ENCODE measurements at regions not wholly inside any gene's neighbourhood (a gene's known extent, or its start where the extent isn't known, plus 50 kb on each side); places are given as distances from the start of the nearest gene placed in this dataset.

DNA sequence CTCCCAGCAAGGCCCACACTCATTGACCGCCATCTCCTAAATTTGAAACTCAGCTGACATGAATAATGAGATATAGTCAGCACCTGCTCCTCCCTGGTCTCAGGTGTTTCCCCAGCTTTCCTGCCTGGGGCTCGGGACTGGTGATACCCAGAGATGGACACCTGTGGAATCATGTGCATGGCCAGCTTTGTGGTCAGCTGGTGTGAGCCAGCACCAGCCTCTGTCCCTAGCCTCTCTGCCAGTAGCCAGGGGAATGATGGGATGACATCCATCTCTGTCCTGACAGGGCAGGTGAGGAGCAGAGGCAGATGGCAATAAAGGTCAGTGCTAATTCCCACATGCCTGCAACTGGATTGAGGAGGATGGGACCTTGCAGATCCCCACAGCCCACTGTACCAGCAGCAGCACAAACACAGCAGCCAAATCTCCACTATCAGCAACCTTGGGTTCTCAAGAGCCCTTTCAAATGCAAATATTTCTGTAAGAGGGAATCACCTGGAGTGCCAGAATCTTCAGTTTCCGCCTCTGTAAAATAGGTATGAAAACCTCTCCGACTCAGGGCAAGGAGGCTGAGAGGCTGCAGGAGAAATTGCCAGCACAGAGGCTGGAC, 329.2 kb upstream of the ZMIZ1 start:
- TF ChIP-seq, protein P1, sequence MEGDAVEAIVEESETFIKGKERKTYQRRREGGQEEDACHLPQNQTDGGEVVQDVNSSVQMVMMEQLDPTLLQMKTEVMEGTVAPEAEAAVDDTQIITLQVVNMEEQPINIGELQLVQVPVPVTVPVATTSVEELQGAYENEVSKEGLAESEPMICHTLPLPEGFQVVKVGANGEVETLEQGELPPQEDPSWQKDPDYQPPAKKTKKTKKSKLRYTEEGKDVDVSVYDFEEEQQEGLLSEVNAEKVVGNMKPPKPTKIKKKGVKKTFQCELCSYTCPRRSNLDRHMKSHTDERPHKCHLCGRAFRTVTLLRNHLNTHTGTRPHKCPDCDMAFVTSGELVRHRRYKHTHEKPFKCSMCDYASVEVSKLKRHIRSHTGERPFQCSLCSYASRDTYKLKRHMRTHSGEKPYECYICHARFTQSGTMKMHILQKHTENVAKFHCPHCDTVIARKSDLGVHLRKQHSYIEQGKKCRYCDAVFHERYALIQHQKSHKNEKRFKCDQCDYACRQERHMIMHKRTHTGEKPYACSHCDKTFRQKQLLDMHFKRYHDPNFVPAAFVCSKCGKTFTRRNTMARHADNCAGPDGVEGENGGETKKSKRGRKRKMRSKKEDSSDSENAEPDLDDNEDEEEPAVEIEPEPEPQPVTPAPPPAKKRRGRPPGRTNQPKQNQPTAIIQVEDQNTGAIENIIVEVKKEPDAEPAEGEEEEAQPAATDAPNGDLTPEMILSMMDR (conservative IDR thresholded peaks at IDR 0.05; ENCODE audit: low read depth, low read length) = no peak
- H3K4me3 ChIP-seq (ENCODE audit: low read depth, low read length) = no peak overlapping the region
- no peak for DNase-seq (ENCODE audit: low read depth)

DNA sequence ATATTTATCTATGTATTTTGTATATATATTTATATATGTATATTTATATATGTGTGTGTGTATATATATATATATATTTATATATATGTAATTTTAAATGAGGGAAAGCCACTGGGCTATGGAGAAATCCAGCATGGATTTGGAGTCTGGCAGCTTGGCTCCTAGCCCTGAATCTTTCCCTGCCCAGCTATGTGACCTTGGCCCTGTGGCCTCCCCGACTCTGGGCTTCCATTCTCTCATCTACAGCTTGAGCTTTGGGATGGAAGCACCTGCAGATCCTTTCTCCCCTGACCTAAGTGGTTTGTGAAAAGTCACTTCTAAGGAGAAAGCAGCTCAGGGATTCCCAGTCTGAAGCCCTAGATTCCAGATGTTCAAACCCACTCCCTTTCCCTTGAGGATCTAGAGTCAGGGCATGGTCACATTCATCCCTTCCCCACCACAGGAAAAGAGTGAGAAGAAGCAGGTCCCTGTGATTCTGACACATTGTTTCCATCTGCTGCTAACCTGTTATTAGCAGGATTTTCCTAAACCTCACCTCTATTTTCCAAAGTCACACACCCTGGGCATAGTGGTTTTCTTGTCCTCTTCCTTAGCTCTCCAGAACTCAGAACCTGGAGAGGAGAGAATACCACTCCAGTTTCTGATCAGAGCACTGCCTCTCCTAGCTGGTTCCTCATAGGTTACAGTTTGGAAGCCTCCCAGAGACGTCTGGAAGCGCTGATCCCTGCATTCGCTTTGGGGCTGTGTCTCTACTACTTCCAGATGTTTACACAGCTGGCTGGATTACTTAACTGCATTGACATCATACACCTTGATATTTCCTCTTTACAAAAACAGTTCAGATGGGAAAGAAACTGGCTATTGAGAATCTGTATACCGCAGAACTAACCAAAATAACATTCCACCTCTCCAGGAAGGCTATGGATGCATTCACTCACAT, 327.5 kb upstream of the ZMIZ1 start:
- no peak for DNase-seq (ENCODE audit: low read depth)

DNA sequence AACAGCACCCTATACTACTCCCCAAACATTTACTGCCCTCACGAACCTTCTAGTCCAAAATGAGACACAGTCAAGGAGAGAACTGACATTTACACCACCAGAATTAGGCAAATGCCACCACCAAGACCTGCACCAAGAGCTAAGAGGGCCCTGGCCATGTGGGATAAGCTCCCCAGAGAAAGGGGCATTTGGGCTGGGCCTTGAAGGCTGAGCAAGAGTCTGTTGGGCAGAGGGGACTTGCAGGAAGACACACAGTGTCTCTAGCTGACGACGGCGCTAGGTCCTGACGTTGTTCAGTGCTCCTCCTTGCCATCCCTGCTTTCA, 326.4 kb upstream of the ZMIZ1 start:
- no peak overlapping the region for H3K4me3 ChIP-seq (ENCODE audit: low read depth, low read length)
- no peak for DNase-seq (ENCODE audit: low read depth)
- TF ChIP-seq, protein P1 (conservative IDR thresholded peaks at IDR 0.05; ENCODE audit: low read depth, low read length) = no peak

More for the DNA sequence above, 327.5 kb upstream of the ZMIZ1 start:
- TF ChIP-seq, protein P1 (conservative IDR thresholded peaks at IDR 0.05; ENCODE audit: low read depth, low read length) = no peak
- H3K4me3 ChIP-seq (ENCODE audit: low read depth, low read length) = no peak overlapping the region

DNA sequence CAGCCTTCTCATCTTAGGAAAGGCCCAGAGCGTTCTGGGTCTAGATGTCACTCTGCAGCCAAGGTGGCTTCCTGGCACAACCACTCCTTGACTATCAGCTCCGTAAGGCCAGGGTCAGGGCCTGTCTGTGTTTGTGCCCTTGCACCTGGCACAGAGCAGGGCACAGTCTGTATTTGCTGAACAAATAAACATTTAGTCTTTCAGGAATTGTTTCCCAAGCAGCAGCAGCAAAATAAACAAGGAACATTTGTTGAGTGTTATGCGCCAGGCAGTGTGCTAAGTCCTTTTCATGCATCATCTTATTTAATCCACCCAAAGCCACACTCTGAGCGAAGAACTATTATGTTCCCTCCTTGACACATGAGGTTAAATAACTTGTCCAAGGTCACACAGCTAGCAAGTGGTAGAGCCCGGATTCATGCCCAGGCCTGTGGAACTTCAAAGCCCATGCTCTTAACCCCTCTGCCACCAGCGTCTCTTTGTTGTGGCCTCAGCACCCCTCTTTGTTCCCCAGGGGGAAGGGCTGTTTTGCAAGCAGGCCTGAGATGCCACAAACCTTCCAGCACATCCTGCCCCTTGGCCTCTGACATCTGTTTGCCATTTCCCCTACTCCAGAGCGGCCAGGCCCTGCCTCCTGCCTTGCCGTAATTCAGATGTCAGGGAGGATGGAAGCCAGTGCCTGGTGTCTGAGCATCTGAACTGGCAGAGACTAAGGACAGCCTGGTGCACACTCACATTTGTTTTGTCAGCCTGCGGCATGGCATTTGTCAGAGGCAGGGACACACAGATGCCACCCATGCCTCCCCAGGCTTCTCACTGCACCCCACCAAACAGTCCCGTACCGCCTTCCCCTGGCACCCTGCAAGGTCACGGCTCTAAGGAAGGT, 325.8 kb upstream of the ZMIZ1 start:
- DNase-seq (ENCODE audit: low read depth) = no peak
- TF ChIP-seq, protein P1 (conservative IDR thresholded peaks at IDR 0.05; ENCODE audit: low read depth, low read length) = no peak
- H3K4me3 ChIP-seq (ENCODE audit: low read depth, low read length) = no peak overlapping the region

DNA sequence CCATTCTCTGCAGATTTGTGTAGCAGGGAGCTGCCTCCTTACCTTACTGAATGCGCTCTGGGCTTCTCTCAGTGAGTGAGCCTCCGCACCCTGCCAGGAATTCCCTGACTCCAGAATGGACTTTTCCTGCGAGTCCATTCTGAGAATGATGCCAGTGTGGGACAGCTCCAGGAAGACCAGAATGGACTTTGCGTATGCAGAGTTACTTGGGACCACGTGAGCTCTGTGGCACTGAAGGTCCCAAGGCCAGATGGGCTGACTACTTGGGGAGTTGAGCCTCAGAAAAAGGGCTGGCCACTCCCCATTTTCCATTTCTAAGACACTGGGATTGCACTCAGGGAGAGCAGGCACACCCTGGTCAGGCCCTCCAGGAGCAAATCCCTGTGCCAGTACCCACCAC, 324.7 kb upstream of the ZMIZ1 start:
- H3K4me3 ChIP-seq (ENCODE audit: low read depth, low read length) = no peak overlapping the region
- no peak for DNase-seq (ENCODE audit: low read depth)
- TF ChIP-seq, protein P1 (conservative IDR thresholded peaks at IDR 0.05; ENCODE audit: low read depth, low read length) = no peak

DNA sequence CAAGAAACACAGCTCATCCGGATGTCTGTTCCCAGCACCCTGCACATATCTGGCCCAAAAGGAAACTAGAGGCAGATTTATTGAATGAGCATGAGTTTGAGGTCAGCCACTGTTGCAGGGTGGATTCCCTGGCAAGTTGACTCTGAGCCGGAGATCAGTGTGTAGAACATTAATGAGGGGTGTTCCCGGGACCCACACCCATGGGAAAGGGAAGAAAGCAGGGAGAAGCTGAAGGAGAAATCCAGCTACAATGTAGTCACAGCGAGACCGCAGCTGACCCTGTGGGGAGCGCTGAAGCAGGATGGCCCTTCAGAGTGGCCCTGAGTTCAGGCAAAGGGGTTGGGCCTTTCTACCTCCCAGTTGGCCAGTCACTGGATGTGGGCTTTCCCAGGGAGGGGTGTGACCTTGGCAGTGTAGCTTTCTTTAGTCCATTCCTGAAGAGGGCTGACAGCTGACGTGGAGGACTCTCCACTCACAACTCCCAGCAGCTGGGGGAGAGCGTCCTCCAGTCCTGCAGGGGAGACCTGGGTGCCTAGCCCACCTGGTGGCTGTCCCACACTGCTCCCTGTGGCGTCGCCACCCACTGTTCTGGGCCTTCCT, 324.2 kb upstream of the ZMIZ1 start:
- TF ChIP-seq, protein P1 (conservative IDR thresholded peaks at IDR 0.05; ENCODE audit: low read depth, low read length) = no peak
- no peak overlapping the region for H3K4me3 ChIP-seq (ENCODE audit: low read depth, low read length)
- DNase-seq (ENCODE audit: low read depth) = no peak

Data from epithelial cell of proximal tubule (primary cell).